ENCODE measurements at regions not wholly inside any gene's neighbourhood (a gene's known extent, or its start where the extent isn't known, plus 50 kb on each side); places are given as distances from the start of the nearest gene placed in this dataset.

DNA sequence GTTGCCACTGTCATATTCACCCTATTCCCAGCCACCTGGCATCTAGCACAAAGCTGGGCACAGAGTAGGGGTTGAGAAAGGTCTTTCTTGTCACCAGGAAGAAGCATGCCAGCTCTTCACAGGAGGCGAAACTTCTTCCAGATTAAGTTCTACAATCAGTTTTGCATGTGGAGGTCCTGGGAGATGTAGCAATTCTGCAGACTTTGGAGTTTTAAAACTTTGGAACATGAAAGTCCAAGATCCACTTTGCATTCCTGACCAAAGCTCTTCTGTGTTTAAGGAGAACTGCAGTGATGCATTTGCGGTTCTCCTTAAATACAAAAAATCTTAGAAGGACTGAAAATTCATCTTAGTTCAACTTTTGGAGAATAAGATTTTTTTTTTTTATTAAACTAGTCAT is 258.5 kb upstream of the USP24 start:
- no peaks in the 10 kb centered on the region for H3K27me3 ChIP-seq (ENCODE audit: control insufficient read depth, insufficient read depth, low read length)
- no peaks in the 10 kb centered on the region for H3K36me3 Mint-ChIP-seq
- intact Hi-C loops (cut with micrococcal nuclease): no loop called here
- no peaks in the 10 kb centered on the region for H3K4me1 Mint-ChIP-seq
- peaks cover 16 to 23% of the 10 kb centered on the region in 2 donors for H3K27me3 Mint-ChIP-seq (ENCODE audit: low read depth in 2 of 2)
- H3K27ac Mint-ChIP-seq: no peak overlapping the region
- H3K4me3 Mint-ChIP-seq: no peak overlapping the region
- no peaks in the 10 kb centered on the region for H3K4me1 ChIP-seq (ENCODE audit: control insufficient read depth, insufficient read depth, low read length)
- no peak for DNase-seq
- TF ChIP-seq, protein P1, sequence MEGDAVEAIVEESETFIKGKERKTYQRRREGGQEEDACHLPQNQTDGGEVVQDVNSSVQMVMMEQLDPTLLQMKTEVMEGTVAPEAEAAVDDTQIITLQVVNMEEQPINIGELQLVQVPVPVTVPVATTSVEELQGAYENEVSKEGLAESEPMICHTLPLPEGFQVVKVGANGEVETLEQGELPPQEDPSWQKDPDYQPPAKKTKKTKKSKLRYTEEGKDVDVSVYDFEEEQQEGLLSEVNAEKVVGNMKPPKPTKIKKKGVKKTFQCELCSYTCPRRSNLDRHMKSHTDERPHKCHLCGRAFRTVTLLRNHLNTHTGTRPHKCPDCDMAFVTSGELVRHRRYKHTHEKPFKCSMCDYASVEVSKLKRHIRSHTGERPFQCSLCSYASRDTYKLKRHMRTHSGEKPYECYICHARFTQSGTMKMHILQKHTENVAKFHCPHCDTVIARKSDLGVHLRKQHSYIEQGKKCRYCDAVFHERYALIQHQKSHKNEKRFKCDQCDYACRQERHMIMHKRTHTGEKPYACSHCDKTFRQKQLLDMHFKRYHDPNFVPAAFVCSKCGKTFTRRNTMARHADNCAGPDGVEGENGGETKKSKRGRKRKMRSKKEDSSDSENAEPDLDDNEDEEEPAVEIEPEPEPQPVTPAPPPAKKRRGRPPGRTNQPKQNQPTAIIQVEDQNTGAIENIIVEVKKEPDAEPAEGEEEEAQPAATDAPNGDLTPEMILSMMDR (IDR thresholded peaks at IDR 0.05): no peak
- no peak overlapping the region for H3K4me3 ChIP-seq (ENCODE audit: low read length)
- H3K36me3 ChIP-seq (ENCODE audit: control insufficient read depth, insufficient read depth, low read length): no peaks in the 10 kb centered on the region
- WGBS (ENCODE audit: insufficient coverage): 100% methylated on average over 1 of the region's 2 CpGs
- no peaks in the 10 kb centered on the region for H3K9me3 ChIP-seq (ENCODE audit: control insufficient read depth, insufficient read depth, low read length)
- no peak for ATAC-seq
- no peaks in the 10 kb centered on the region for H3K9me3 Mint-ChIP-seq
- no peak overlapping the region for H3K27ac ChIP-seq (ENCODE audit: low read length)

DNA sequence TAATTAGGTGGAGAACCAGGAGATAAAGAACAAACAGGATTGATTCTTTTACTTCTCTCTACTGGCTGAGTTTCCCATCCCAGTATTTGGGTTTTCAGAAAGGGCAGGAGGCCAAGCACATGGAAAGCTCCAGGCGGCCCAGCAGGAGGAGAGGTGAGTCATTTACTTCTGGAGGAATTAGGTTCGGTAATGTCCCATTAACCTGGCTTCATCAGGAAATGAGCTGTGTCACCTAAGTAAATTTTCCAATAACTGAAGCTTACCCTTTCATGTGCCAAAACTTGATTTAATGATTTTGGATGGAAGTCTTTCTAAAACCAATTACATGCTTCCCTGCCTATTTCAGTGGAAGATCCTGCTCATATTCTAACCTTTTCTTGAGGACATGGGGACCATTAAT is 257.6 kb upstream of the USP24 start:
- H3K27ac Mint-ChIP-seq: no peak overlapping the region
- Histone ChIP-seq H3K4me3 (ENCODE audit: low read length) (no peak overlapping the region), H3K36me3 (ENCODE audit: control insufficient read depth, insufficient read depth, low read length) (no peaks in the 10 kb centered on the region), H3K9me3 (ENCODE audit: control insufficient read depth, insufficient read depth, low read length) (no peaks in the 10 kb centered on the region), H3K27ac (ENCODE audit: low read length) (no peak overlapping the region), H3K4me1 (ENCODE audit: control insufficient read depth, insufficient read depth, low read length) (no peaks in the 10 kb centered on the region), H3K27me3 (ENCODE audit: control insufficient read depth, insufficient read depth, low read length) (no peaks in the 10 kb centered on the region)
- WGBS (ENCODE audit: insufficient coverage): 77% methylated on average over 2 of the region's 2 CpGs
- no peak for ATAC-seq
- intact Hi-C loops (cut with micrococcal nuclease): no loop called here
- H3K4me3 Mint-ChIP-seq: no peak overlapping the region
- H3K27me3 Mint-ChIP-seq (ENCODE audit: low read depth in 2 of 2): peaks cover 16 to 22% of the 10 kb centered on the region in 2 donors
- no peak for DNase-seq
- no peaks in the 10 kb centered on the region for H3K4me1 Mint-ChIP-seq
- no peaks in the 10 kb centered on the region for H3K9me3 Mint-ChIP-seq
- no peaks in the 10 kb centered on the region for H3K36me3 Mint-ChIP-seq
- TF ChIP-seq, protein P1 (IDR thresholded peaks at IDR 0.05): no peak

DNA sequence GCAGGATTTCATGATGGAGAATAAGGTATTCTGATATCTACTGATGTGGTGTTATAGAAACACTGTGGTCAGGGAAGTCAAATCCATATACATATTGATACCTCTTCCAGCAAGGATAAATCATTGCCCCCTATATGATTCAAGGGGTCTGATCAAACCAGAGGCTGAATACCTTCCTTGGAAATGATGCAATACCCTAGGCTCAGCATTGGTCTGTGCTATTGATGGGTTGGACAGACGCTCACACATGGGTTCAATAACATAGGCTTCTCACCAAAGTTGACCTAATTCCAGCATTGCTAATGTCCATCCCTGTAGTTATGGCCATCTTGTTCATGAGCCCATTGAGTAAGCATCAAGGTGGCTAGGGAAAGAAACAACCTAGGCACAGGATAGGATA is 257.0 kb upstream of the USP24 start:
- Histone ChIP-seq H3K27me3 (ENCODE audit: control insufficient read depth, insufficient read depth, low read length) (no peaks in the 10 kb centered on the region), H3K9me3 (ENCODE audit: control insufficient read depth, insufficient read depth, low read length) (no peaks in the 10 kb centered on the region), H3K36me3 (ENCODE audit: control insufficient read depth, insufficient read depth, low read length) (no peaks in the 10 kb centered on the region), H3K27ac (ENCODE audit: low read length) (no peak overlapping the region), H3K4me3 (ENCODE audit: low read length) (no peak overlapping the region), H3K4me1 (ENCODE audit: control insufficient read depth, insufficient read depth, low read length) (no peaks in the 10 kb centered on the region)
- Mint-ChIP-seq H3K36me3 (no peaks in the 10 kb centered on the region), H3K27me3 (ENCODE audit: low read depth in 2 of 2) (peaks cover 14 to 22% of the 10 kb centered on the region in 2 donors), H3K27ac (no peak overlapping the region), H3K4me1 (no peaks in the 10 kb centered on the region), H3K4me3 (no peak overlapping the region), H3K9me3 (no peaks in the 10 kb centered on the region)
- no peak for ATAC-seq
- WGBS (ENCODE audit: insufficient coverage): 86% methylated on average over 1 of the region's 1 CpG
- intact Hi-C loops (cut with micrococcal nuclease): no loop called here
- TF ChIP-seq, protein P1 (IDR thresholded peaks at IDR 0.05): no peak
- DNase-seq: no peak

DNA sequence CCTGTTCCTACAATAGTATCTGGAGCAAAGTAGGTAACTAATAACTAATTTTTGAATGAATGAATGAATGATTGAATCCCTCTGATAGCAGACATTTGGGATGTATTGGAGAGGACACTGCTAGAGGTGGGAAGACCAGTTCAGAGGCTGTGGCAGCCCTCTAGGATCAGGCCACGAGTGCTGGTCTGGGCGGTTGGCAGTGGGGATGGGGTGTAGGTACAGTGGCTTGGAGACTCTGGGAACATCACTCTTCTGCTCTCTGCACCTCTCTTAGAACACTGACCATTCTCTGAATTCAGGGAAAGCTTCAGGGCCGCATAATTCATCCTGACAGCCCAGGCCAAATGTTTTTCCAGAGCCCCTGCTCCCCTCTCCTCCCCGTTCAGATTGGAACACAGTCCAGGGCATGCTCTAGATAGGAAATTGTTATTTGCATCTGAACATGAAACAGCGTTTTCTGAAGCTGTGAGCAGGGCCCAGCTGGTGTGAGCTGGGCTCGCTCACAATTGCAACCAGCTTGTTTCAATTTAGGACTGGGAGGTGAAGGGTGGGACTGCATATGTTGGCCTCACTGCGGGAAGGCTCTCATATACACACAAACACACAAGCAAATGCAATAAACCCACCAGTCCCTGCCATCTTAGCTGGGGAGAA is 253.1 kb upstream of the USP24 start:
- TF ChIP-seq, protein P1 (IDR thresholded peaks at IDR 0.05): no peak
- Mint-ChIP-seq H3K4me3 (no peak overlapping the region), H3K36me3 (no peaks in the 10 kb centered on the region), H3K9me3 (no peaks in the 10 kb centered on the region), H3K27me3 (ENCODE audit: low read depth in 2 of 2) (peaks cover 7 to 11% of the 10 kb centered on the region in 2 donors), H3K4me1 (no peaks in the 10 kb centered on the region), H3K27ac (no peak overlapping the region)
- no peak overlapping the region for H3K4me3 ChIP-seq (ENCODE audit: low read length)
- no peaks in the 10 kb centered on the region for H3K27me3 ChIP-seq (ENCODE audit: control insufficient read depth, insufficient read depth, low read length)
- no peaks in the 10 kb centered on the region for H3K4me1 ChIP-seq (ENCODE audit: control insufficient read depth, insufficient read depth, low read length)
- no peak for DNase-seq
- no peak overlapping the region for H3K27ac ChIP-seq (ENCODE audit: low read length)
- no peaks in the 10 kb centered on the region for H3K9me3 ChIP-seq (ENCODE audit: control insufficient read depth, insufficient read depth, low read length)
- no peak for ATAC-seq
- WGBS (ENCODE audit: insufficient coverage): 81% methylated on average over 6 of the region's 7 CpGs
- intact Hi-C loops (cut with micrococcal nuclease): no loop called here
- H3K36me3 ChIP-seq (ENCODE audit: control insufficient read depth, insufficient read depth, low read length): no peaks in the 10 kb centered on the region
